NCI-H345 treated with DMSO at 0.1 percent for 48 hours (cell line): ENCODE measurements at regions not wholly inside any gene's neighbourhood (a gene's known extent, or its start where the extent isn't known, plus 50 kb on each side); places are given as distances from the start of the nearest gene placed in this dataset.

Source experiments
- DNase-seq: peaks from one replicate; lab custom pipeline; 2025; ENCODE audit not compliant: unreplicated experiment; lab: John Stamatoyannopoulos, UW

DNA sequence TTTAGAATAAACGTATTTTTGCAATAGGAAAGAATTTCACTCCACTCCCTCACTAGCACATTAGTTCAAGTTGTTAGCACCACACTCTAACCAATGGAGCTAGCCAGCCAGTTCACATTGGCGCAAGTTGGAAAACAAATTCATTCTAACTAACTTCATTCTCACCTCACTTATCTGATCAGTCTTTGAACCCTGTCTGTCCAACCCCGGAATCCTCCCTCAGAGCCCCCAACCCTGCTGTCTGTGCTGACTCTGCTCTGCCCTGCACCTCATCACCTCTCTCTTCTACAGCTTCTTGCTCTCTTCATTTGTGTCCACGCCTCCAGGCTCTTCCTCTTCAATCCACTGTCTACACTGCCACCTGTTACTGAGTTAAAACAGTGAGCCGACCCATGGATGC lies 356.5 kb downstream of the IRS1 start:
- no peak for DNase-seq

DNA sequence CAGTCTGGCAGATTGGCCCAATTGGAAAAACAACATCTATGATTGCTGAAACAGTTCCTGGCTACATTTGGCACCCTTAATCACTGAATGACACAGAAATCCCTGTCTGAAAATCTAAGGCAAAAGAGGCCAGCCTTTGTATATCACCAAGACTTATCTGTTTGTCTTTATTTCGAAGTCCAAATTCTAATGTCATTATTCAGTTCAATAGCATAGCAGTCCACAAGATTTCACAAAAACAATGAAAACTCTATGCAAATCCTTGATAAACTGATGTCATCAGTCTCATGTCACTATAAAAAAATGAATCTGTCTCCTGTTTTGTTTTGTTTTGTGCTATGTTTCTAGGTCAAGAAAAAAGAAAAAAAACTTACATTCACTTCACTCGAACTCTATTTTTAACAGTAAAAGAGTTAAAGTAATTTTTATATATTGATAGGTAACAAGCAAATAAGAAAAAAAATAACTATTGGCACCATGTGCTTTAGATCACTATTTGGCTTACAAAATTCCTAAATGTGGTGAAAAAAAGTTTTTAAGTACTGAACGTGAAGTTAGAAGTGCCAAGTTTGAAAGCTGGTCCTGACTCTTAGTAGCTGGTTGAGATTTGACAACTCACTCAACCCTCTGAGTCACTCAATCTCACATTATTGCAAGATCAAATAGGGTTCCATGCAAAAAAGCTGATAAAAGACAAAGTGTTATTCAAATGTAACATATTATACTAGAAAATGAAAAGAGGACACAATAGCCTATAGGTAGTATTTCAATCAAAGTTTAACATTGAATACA lies 359.3 kb downstream of the IRS1 start:
- no peak for DNase-seq

- DNase-seq: no peak
These were observed 360.3 kb downstream of the IRS1 start for GRCh38 chr2:226439337-226439736.

DNA sequence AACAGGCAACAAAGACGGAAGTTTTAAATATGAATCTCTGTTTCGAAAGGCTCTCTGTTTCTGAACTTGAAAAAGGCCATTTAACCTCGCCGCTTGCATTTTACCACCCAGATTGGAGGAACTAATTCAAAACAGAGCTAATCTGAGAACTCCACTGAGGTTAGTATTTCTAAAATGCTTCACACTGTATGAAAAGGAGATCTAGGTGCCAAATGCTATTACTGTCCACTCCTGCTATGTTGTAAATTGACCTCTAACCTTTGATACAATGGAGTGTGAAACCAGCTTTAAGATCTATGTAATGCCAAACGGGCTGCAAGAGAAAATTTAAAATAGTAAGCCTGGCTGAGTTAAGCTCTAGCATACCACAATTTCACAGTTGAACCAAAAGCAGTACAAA lies 364.5 kb downstream of the IRS1 start:
- DNase-seq: no peak

DNA sequence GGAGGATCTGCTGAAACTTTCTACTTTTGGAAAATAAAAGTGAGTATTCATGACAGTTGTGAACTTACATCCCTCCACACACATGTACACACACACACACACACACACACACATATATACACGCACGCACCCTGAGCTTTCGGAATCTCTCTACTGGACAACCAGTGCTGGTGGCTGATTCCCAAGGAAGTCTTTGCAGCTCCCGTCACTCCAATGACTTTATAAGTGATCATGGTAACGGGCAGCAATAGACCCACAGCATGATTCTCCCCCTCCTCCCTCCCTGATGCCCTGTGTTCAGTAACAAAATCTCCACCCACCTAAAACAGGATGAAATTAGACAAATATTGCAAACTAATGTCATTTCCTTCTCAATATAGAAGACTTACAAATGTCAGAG lies 364.9 kb downstream of the IRS1 start:
- no peak for DNase-seq

- no peak for DNase-seq
These were observed 368.2 kb downstream of the IRS1 start for GRCh38 chr2:226431288-226431948.

- no peak for DNase-seq
These were observed 370.1 kb downstream of the IRS1 start for GRCh38 chr2:226429476-226429875.

DNA sequence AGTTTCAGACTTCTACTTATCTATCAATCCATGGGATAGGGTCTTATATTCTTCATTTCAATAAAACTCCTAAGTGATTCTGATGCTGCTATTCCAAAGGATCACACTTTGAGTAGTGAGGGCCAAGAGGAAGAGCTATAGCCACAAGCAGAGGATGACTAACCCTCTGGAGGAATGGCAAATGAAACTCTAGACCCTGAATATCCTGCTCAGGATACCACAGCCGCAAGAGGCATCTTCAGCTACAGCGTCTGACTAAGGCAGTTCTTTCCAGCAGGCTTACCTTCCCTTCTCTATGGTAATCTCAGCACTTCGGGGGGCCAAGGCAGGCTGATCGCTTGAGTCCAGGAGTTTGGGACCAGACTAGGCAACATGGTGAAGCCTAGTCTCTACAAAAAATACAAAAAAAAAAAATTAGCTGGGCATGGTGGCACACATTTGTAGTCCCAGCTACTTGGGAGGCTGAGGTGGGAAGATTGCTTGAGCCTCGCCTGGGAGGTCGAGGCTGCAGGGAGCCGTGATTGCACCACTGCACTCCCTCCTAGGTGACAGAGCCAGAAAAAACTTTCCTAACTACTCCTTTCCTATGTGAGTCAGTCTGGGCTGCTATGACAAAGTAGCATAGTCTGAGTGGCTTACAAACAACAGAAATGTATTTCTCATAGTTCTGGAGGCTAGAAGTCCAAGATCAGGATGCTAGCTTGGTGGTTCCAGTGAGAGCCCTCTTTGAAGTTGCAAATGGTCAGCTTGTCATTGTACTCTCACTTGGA lies 371.9 kb downstream of the IRS1 start:
- DNase-seq: no peak

DNA sequence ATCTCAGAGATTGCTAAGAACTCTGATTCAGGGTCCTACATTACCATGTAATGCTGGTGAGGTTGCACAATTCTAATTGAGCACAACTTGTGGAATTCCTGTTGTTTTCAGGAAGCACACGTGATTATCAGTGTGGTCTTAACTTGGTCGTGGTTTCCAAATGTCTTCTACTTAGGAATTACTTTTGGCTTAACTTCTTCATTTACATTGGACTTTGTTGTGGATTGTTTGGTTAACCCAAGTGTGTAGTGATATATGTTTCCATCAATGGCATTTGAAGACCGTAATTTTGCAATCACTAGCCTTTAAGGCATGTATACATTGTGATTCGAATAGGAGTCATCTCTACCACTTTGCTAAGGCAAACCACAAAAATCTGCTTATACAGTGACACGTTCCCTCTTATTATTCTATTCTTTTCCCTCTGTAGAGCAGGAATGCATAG lies 373.3 kb downstream of the IRS1 start:
- no peak for DNase-seq

- no peak for DNase-seq
These were observed 374.6 kb downstream of the IRS1 start for GRCh38 chr2:226424971-226425370.

- no peak for DNase-seq
These were observed 376.1 kb downstream of the IRS1 start for GRCh38 chr2:226423498-226423960.

- DNase-seq: no peak
These were observed 379.0 kb downstream of the IRS1 start for GRCh38 chr2:226420646-226421045.

DNA sequence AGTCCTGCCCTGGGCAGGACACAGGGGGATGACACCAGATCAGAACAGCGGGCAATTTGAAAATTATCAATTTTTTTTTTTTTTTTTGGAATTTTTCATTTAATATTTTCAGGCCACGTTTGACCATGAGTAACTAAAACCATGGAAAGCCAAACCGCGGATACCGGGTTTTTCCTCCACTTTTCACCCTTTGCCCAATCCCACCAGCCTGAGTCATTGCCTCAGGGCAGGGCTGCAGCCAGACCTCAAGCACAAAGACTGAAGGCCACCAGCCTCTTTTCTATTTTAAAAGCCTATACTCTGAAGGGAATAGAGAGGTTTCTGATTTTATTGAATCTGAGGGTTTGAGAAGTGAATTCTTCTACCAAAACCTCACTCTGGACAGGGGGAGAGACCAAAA lies 381.1 kb downstream of the IRS1 start:
- DNase-seq: no peak

GRCh38 chr2:226414335-226414734 lies 385.3 kb downstream of the IRS1 start:
- DNase-seq: no peak

DNA sequence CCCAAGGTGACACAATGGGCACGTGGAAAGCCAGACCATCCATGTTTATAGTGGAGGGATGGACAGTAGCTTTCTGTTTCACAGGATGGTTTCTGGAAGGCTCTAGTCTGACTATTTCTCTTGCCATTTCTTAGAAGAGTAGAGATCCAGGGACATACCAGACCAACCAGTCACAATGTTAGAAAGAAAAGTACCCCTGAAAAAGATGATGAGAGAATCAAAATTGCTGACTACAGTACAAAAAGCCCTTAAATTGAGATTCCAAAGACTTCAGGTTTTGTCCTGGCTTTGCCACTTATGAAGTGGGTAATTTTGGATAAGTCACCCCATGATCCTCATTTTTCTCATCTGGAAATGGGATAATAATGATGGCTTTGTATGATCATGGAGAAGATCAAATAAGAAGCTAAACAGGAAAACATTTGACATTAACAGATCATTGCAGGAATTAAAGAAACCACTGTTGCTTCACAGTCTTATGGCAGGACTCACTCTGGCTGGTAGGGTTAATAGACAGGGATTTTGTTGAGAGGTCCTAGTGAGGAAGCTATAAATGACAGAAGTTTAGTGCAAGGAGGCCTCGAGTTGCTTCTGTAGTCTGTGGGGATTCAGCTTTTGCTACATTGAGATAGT lies 386.0 kb downstream of the IRS1 start:
- no peak for DNase-seq

- DNase-seq: no peak
These were observed 387.8 kb downstream of the IRS1 start for GRCh38 chr2:226411727-226412360.

DNA sequence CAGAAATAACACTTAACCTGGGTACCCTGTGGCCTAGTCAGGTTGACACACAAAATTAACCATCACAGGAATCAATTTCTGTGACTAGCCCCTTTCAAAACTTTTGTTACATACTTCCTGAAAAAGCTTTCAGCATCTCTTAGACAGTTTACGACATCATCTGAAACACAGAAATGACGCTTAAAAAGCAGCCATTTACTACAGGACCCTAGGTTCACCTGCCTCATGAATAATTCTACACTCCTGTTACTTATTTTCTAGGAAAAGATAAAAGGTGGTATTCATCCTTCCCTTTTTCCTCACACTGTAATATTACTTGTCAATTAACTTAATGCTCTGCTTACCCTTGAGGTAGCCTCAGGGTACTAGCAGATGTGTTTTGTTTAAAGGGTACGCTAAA lies 388.4 kb downstream of the IRS1 start:
- no peak for DNase-seq

DNA sequence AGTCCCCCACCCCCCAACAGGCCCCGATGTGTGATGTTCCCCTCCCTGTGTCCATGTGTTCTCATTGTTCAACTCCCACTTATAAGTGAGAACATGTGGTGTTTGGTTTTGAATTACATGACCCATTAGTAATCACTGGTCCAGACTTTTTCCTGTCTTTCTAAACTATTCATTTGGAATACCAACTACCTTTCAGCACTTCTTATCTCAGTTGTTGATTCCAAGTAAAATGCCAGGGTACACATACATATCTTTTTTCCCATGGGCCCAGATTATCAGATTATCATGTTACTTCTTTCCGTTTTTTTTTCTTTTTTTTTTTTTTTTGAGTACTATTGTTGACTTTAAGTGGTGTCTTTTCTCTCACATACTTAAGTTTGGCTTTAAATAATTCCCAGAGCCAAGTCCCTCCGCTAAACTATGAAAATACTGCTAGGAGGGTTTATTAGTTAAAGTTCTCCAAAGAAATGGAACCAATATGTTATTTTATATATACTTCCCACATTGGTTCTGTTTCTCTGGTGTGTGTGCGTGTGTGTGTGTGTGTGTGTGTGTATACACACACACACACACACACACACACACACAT lies 389.3 kb downstream of the IRS1 start:
- DNase-seq: no peak

GRCh38 chr2:226409134-226409533 lies 390.5 kb downstream of the IRS1 start:
- DNase-seq: no peak

DNA sequence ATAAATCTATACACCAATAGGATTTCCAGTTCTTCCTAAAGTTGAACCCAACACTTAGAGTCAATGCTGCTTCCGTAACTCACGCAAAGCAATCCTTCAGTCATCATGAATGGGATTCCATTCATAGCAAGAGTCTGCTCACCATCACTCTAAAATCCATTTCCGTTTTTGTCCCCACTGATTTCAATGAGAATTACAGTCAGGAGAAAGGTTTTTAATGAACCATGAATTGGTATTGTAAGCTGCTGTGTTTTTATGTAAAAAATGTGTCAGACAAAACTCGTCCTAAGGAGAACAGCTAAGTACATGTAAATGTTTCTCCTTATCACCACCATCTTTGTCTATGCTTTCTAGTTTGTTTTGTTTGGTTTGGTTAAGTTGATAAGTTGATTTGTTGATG lies 391.5 kb downstream of the IRS1 start:
- no peak for DNase-seq
